Keratinocyte (primary cell): ENCODE measurements at regions not wholly inside any gene's neighbourhood (a gene's known extent, or its start where the extent isn't known, plus 50 kb on each side); places are given as distances from the start of the nearest gene placed in this dataset.

Experiments used
- CTCF ChIP-seq, 3 experiments: IDR thresholded peaks in 1 of 3; conservative IDR thresholded peaks in 1 of 3; optimal IDR thresholded peaks in 1 of 3; 2 replicates in 2 of 3; 3 replicates in 1 of 3; pipeline versions ENCODE3 to v1.5.1; 2011; ENCODE audit warnings: low read length in 3 of 3, mild to moderate bottlenecking in 3 of 3, moderate library complexity in 2 of 3, control low read depth in 1 of 3, inconsistent platforms in 1 of 3; ENCODE audit not compliant: insufficient read depth in 2 of 3; ENCODE audit errors: extremely low read depth in 1 of 3
- EZH2 ChIP-seq: IDR thresholded peaks from one replicate; pipeline ENCODE4 v1.6.1; 2012; ENCODE audit warnings: inconsistent platforms, mild to moderate bottlenecking, low read length, moderate library complexity

- no peak for TF ChIP-seq CTCF (optimal IDR thresholded peaks at IDR 0.05 in 1 of 3, IDR thresholded peaks at IDR 0.05 in 1 of 3, conservative IDR thresholded peaks at IDR 0.05 in 1 of 3; ENCODE audit: extremely low read depth in 1 of 3, insufficient read depth in 2 of 3, low read length in 3 of 3)
- TF ChIP-seq EZH2 = no peak
These were observed 304.2 kb downstream of the KCNA4 start for GRCh38 chr11:29712616-29713015.
